HuH-7 (cell line): ENCODE measurements at regions not wholly inside any gene's neighbourhood (a gene's known extent, or its start where the extent isn't known, plus 50 kb on each side); places are given as distances from the start of the nearest gene placed in this dataset.

ENCODE experiments used
- DNase-seq: peaks from one replicate; pipeline ENCODE4 v3.0.0; 2011; ENCODE audit warnings: low spot score

DNA sequence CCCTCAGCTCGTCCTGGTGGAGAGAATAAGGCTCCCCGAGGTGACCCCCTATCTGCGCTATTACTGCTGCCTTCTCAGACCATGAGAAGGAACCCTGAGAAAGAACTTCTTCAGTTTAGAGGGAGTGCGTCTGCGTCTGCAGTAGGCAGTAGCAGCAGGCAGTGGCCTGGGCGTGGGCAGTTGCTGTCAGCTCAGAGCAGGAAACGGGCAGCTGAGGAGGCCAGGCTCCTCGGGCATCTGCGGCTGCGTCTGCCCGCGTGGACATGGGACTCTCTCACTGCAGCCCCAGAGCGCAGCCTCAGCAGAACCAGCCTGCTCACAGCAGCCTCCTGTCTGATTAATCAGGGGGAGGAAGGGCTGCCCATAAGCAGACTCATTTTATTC lies 49.8 kb upstream of the FCN1 start:
- no peak for DNase-seq

DNA sequence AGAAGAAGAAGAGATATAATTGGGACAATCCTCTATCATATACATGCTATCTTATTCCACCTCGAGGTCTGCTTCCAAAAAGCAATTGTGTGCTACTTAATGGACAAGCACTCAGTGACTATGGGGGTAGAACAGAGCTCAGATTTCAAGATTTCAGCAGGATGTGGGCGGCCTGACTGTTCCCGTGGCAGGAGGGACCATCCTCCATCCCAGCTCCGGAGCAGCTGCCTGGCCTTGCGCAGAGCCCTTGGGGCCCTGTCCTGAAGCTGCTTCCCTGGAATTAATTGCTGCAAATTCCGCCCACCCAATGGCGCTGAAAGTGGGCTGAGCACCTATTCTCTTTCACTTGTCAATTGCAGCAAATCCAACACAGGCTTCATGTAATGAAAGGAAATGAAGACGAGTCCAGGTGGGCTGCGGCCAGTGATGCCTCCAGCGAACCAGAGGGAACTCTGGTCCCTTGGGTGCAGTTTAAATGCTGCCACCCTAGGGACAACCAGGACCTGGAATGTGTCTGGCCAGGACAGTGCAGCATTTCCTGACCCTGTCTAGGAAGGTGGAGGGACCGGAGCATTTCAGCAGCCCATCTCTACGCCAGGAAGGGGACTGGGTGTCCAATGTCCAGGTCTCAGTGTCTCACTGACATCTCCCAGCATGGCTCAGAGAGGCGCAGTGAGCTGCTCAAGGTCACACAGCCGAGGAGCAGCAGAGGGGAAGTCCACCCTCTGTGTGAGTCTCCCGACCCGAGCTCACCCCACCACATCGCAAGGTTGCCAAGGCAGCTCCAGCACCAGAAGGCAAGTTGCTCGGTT lies 50.5 kb upstream of the FCN1 start:
- no peak for DNase-seq

DNA sequence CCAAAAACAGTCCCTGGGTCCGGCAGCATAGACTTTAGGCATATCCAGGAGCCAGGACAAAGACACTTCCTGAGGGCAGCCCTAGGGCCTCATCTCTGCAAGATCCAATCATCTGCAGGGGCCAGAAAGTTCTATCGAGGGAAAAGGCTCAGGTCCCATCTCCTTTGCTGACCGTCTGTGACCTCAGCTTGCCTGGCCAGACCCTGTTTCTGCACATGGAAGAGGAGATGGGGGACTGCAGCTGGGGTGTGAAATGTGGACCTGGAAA lies 51.0 kb upstream of the FCN1 start:
- no peak for DNase-seq

DNA sequence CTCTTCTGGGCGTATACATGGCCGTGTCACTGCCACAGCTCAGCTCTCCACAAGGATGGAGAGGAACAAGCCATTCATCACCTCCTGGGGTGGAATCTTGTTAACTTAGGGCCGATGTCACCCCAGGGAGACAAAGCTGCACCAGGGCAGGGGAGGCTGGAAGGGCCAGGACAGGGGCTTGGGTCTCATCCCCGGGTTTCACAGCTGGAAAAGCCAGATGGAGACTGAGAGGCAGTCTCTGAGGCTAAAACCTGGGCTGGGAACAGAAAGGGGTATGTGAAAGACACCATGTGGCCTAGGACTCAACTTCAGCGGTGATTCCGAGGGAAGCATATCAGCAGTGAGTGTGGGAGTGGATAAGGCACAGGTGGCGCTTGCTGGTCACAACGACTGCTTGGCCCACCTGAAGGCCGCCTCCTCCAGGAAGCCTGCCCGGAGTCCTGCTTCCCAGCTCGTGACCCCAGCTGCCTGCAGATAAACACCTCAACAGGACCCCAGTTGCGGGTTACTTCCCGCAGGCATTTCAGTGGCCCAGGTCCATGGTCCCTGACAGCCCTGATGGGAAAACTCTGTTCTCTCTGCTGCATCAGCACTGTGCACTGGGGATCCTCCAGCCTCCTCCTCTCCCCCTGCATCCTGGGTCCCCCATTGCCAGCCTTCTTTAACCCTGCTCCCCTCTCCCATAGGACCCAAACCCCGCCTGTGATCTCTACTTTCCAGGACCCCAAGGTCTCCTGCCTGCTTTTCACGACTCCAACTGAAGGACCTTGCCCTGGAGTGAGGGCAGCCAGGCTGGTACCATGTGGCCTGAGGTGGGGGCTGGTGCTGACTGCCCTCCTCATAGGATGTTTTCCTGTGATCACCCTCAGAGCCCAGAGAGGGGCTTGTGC lies 51.7 kb upstream of the FCN1 start:
- DNase-seq = no peak

DNA sequence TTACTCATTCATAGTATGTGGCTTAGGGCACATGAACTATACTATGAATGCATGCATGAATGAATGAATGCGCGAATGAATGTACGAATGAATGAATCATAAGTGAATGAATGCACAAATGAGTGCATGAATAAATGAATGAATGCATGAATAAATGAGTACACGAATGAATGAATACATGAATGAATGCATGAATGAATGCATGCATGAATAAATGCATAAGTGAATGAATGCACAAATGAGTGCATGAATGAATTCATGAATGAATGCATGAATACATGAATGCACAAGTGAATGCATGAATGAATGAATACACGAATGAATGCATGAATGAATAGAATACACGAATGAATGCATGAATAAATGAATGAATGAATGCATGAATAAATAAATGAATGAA lies 52.5 kb upstream of the FCN1 start:
- no peak for DNase-seq

DNA sequence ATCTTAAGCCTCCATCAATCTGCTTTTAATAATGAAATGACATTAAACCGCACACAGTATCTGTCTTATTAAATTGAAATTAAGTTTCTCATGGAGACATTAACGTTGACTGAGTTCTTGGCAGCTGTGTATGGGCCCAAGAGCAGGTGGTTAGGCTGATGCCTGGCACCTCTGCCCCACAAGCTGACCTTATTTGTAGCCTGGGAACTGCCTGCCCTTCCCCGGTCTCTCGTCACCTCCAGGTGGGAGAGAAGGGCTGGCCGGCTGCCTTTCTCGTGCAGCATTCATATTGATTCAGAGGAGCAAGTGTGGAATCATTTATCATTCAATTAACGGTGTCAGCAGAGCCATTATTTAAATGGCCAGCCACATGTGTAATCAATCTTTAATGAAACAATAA lies 53.0 kb upstream of the FCN1 start:
- DNase-seq = no peak

DNA sequence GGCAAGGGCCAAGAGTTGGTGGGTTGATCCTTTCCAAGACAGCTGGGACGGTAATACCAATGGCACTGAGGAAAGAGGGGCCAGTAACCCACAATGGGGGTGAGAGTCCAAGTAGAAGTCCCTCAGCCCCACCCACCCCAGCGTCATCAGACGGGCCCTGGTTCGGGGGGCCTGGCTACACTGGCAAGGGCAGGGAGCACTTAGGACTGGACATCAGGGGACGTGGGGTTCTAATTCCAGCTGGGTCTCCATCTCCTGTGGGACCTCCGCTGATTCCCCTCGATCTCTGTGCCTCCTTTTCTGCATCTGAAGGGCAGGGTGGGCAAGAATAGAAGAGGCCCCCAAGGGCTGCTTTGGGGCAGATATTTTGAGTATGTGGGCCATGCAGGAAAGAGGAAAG lies 53.5 kb upstream of the FCN1 start:
- no peak for DNase-seq

DNA sequence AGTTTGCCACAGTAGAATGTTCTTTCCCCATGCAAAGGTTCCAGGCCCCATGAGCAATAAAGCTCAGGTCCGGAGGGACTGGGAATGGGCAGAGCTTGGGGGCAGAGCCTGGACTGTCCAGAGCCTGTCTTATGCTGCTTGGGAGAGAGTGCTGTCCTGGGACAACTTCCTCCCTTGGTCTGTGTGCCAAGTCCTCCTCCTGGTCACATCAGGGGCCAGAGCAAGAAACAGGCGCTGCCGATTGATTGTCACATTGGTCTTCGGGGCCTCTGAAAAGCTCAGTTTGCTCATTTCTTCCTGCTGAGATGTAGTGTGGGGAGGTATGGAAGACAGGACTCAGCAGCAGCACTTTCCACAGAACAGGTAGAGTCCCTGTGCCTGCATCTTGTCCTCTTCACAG lies 54.0 kb upstream of the FCN1 start:
- no peak for DNase-seq

DNA sequence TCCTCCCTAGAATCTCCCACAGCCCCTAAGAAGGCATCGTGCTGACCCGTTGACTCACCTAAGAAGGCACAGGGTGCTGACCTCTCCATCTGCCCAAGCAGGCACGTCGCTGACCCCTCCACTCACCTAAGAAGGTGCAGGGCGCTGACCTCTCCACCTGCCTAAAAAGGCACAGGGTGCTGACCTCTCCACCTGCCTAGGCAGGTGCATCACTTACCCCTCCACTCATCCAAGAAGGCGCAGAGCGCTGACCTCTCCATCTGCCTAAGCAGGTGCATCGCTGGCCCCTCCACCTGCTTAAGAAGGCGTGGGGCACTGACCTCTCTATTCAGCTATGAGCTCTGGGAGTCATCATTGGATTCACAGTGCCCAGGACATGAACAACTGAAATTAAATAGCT lies 54.4 kb upstream of the FCN1 start:
- DNase-seq = no peak

DNA sequence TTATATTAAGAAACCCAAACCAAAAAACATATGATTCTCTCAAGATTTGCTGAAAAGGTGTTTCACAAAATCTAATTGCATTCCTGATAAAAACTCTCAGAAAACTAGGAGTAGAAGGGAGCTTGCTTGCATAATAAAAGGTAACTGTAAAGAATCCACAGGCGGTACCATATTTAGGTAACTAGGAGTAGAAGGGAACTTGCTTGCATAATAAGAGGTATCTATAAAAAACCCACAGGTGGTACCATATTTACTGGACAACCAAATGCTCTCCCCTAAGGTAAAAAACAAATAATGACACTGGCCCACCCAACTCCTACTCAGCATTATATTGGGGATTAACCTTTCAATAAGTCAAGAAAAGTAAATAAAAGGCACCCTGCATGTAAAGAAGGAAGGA lies 57.5 kb upstream of the FCN1 start:
- DNase-seq = no peak

DNA sequence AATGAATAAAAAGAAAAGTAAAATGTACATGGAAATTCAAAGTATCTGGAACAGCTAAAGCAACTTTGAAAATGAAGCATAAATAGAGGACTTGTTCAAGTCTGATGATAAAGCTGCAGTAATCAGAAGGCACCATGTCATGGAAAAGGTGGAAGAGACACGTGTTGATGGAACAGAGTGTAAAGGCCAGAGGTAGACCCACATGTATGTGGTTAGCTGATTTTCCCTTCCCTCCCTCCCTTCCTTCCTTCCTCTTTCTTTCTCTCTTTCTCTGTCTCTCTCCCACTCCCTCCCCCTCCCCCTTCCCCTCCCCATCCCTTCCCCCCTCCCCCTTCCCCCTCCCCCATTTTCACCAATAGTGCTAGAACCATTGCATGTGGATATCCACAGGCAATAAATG lies 58.7 kb upstream of the FCN1 start:
- no peak for DNase-seq

DNA sequence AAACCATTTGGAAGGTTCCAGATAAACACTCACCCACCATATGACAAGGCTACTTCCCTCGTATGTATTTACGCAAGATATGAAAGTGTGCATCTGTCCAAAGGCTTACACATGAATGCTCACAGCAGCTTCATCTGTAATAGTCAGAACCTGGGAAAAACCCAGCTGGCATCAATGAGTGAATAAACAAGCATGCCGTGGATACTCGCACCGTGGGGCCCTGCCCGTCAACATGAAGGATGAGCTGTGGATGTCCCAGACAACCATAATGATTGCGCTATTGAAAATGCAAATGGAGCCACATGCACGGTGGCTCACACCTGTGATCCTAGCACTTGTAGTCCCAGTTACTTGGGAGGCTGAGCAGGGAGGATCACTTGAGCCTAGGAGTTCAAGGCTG lies 60.6 kb upstream of the FCN1 start:
- no peak for DNase-seq

DNA sequence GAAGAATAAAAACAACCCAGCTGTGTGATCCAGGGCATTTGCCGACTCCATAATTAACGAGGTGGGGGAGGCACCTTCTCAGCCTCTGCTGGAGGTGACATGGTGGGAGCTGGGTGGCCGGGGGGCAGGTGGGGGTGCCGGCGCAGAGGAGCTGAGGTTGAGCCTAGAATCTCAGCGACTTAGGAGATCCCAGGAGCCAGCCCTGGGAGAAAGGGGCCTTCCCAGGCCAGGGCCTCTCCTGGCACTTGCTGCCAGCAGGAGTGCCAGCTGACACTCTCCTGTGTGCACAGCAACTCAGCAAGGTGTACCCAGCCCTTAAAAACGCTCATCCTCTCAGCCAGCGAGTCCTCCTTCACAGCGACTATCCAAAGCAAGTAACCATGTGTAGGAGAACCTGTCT lies 62.8 kb upstream of the FCN1 start:
- no peak for DNase-seq

DNA sequence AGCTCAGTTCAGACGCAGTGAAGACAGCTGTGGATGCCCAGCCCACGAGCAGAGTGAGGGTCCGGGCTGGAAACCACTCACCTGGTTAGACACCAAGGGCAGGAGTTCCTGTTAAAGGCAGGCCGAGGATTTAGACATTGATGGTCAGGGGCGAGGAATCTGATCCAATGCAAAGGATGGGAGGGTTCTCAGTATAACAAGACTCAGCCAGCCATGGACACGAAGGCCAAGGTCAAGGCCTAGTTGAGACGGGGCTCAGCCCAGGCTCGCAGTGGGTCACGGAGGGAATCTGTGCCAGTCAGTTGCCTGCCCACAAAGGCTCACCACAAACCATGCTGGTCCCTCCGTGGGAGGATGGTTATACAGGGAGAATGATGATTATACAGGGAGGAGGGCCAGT lies 63.3 kb upstream of the FCN1 start:
- DNase-seq = no peak

DNA sequence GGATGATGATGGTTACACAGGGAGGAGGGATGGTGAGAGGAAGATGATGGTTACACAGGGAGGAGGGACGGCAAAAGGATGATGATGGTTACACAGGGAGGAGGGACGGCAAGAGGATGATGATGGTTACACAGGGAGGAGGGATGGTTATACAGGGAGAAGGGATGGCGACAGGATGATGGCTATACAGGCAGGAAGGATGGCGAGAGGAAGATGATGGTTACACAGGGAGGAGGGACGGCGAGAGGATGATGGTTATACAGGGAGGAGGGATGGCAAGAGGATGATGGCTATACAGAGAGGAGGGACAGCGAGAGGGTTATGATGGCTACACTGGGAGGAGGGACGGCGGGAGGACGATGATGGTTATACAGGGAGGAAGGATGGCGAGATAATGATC lies 64.1 kb upstream of the FCN1 start:
- DNase-seq = no peak

DNA sequence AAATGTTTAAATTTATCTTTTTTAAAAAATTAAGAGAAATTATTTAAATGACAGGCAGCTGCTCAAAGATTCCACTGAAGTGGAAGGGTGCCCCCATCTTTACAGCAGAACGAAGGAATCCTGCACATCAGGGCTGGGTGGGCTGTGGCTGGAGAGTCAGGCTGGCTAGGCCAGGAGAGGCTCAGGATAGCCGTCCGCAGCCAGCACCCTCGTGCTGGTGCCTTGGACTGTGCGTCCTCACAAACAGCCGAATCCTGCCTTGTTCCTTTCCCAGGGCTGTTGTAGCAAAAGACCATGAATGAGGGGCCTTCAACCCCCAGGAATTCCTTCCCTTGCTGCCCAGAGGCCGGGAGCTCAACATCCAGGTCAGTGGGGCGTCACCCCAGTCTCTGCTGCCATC lies 64.6 kb upstream of the FCN1 start:
- DNase-seq = no peak

DNA sequence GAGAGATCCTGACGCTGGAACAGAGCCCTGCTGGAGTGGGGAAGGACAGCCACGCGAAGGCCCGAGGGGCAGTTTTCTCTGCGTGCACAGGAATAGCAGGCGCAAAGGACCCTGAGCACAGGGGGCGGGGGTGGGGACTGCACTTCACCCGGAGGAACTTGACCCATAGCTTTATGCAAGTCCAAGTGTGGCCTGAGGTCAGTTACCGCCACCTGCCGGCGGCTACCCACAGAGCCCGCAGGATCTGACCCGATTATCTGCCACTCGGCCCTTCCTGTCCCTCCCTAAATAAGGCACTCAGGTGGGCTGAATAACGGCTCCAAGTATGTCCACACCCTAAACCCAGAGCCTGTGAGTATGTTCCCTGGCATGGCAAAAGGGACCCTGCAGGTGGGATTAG lies 65.4 kb upstream of the FCN1 start:
- DNase-seq = peak; percentile 54

DNA sequence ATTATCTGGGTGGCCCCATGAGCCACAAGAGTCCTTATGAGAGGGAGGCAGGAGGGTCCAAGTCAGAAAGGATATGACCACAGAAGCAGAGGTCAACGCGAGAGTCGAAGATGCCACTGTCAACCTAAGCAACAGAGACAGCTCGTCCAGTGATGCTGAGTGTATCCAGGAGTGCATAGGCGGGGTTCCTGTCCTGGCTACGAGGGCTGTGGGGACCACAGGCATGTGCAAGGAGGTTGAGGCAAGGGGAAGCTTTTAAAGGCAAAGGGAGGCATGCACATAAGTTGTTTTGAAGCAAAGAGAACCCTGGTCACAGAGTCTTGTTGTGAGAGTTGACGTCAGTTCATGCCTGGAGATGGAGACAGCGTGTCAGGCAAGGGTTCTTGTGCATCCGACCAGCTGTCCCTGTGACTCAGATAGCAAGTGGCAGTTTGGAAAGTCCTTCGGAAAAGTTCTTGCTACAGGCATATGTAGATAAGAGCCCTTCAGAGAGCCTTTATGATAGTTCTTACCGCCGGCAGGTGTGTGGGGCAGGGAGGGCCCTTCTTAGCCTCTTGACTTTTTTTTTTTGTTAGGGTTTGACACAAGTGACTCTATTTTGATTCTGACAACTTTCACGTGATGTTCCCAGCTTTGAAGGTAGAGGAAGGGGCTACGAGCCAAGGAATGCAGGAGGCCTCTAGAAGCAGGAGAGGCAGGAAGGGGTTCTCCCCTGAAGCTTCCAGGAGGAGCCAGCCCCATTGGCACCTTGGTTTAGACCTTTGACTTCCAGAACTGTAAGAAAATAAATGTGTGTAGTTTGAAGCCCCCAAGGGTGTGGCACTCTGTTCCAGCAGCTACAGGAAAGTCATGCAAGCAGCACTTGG lies 66.0 kb upstream of the FCN1 start:
- DNase-seq = no peak

DNA sequence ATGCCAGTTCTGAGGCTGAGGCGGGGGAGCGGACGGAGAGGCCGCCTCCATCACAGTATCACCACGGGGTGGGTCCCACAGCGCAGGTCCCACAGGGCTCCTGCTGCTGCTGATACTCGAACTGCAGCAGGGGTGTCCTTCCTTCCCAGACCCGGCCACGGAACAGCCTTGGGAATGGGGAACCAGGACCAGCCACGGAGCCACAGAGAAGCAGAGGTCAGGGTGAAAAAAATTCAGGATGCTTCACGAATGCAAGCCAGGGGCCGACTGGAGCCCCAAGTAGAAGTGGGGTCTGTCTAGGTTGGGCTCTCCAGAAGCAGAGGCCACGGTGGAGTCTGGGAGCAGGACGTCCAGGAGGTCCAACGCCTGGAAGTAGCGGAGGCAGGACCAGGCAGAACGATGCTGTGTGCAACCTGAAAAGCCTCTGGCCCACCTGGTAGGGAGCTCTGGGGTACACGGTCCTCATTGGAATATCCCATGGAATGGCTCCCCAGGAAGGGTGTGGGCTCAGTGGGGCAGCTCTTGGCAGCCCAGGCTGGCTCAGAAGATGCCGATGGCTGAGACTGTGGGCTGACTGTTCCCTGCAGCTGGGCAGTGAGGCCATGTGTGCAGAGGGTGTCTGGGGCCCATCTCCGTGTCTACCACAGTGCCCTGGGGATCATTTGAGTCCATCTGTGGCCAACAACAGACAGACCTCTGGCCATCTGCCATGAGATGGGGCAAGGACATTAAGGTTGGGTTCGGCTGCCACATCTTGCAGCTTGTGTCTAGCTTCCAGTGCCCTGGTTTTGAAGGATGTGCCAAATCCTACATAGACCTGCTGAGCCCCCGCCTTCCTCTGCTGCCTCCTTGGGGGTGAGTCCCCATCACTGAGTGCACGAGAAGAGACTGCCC lies 66.9 kb upstream of the FCN1 start:
- no peak for DNase-seq

DNA sequence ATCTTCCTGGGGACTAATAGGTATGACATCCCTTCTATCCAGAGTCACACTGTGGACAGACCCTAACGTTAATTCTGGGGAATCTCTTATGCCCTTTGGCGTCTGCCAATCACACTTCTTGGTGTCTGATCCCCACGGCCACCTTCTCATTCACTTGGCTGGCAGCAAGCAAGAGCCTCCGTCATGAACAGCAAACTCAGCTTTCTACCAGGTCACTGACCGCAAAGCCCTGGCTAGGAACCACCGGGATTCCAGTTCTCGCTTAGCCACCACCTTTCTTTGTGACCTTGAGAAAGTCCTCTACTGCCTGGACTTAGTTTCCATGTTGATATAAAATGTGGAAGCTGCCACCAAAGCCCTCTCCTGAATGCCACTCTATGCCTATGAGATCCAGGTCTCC lies 67.7 kb upstream of the FCN1 start:
- DNase-seq = no peak

DNA sequence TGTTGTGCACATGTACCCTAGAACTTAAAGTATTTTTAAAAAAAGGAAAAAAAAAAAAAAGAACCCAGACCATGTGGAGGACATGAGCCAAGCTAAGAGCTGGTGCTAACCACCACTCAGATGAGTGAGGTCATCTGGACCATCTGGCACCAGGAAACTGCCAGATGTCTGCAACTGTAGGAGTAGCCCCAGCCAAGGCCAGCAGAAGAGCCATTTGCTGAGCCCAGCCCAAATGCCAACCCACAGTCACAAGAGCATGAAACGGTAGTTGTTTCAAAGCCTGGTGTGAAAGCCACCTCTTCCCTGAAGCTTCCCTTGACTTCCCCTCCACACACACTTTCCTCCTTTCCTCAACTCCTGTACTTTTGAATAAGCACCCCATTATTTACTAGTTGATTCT lies 69.2 kb upstream of the FCN1 start:
- no peak for DNase-seq

DNA sequence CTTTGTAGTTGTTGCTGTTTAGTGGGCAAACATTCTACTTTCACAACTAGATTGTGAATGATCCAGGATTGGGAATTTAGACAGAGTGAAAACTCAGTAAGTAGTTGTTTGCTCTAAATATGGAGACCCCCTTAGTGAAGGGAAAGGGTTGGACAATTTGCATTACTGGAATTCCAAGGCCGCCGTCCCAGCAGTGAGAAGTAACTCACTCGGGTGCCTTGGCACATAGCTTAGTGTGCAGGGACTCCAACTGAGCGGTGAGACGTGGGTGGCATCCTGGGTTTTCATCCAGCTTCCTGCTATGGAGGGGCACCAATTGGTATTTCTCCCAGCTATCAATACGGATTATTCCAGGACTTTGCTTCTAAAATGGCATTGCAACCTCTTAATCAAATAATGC lies 69.7 kb upstream of the FCN1 start:
- no peak for DNase-seq
